Fibroblast of villous mesenchyme (primary cell): ENCODE measurements at regions not wholly inside any gene's neighbourhood (a gene's known extent, or its start where the extent isn't known, plus 50 kb on each side); places are given as distances from the start of the nearest gene placed in this dataset.

ENCODE experiments used
- DNase-seq: peaks from one replicate; pipeline ENCODE4 v3.0.0-alpha.2; 2010; ENCODE audit warnings: low read depth
- H3K4me3 ChIP-seq: 2 replicates; pipeline ENCODE4 v1.5.1; 2011; ENCODE audit warnings: low read depth, mild to moderate bottlenecking, low read length
- CTCF ChIP-seq: IDR thresholded peaks from 2 replicates; pipeline ENCODE4 v1.5.1; 2012; ENCODE audit warnings: low read depth, mild to moderate bottlenecking, low read length; ENCODE audit not compliant: insufficient read depth

- TF ChIP-seq CTCF, result no peak
- DNase-seq, result no peak
- no peak overlapping the region for H3K4me3 ChIP-seq
Observed at GRCh38 chr14:41392226-41392625, 214.4 kb upstream of the LRFN5 start.

- no peak for TF ChIP-seq CTCF
- no peak overlapping the region for H3K4me3 ChIP-seq
- DNase-seq, result no peak
Observed at GRCh38 chr14:41389355-41389754, 217.3 kb upstream of the LRFN5 start.

- H3K4me3 ChIP-seq, result no peak overlapping the region
- DNase-seq, result no peak
- TF ChIP-seq CTCF, result no peak
Observed at GRCh38 chr14:41385797-41386196, 220.9 kb upstream of the LRFN5 start.

GRCh38 chr14:41380017-41380416, 226.7 kb upstream of the LRFN5 start:
- no peak for TF ChIP-seq CTCF
- no peak for DNase-seq
- no peak overlapping the region for H3K4me3 ChIP-seq

- no peak for DNase-seq
- no peak for TF ChIP-seq CTCF
- no peak overlapping the region for H3K4me3 ChIP-seq
Observed at GRCh38 chr14:41378526-41378925, 228.2 kb upstream of the LRFN5 start.

GRCh38 chr14:41377932-41378331, 228.7 kb upstream of the LRFN5 start:
- H3K4me3 ChIP-seq, result no peak overlapping the region
- no peak for DNase-seq
- no peak for TF ChIP-seq CTCF

GRCh38 chr14:41374092-41374491, 232.6 kb upstream of the LRFN5 start:
- no peak for TF ChIP-seq CTCF
- no peak for DNase-seq
- H3K4me3 ChIP-seq, result no peak overlapping the region
